Endothelial cell (in vitro differentiated cells): ENCODE measurements at regions not wholly inside any gene's neighbourhood (a gene's known extent, or its start where the extent isn't known, plus 50 kb on each side); places are given as distances from the start of the nearest gene placed in this dataset.

Experiments used
- DNase-seq: peaks from one replicate; pipeline ENCODE4 v3.0.0; 2021; ENCODE audit warnings: low spot score
- H3K27ac Mint-ChIP-seq: one replicate; pipeline ENCODE4 v1.8.0; 2021; ENCODE audit warnings: mixed read lengths, inconsistent platforms; ENCODE audit not compliant: unreplicated experiment
- H3K27me3 Mint-ChIP-seq: one replicate; pipeline ENCODE4 v1.8.0; 2021; ENCODE audit warnings: mild to moderate bottlenecking, moderate library complexity, mixed read lengths, inconsistent platforms; ENCODE audit not compliant: unreplicated experiment
- H3K36me3 Mint-ChIP-seq: one replicate; pipeline ENCODE4 v1.8.0; 2021; ENCODE audit warnings: mild to moderate bottlenecking, low read depth, mixed read lengths, inconsistent platforms; ENCODE audit not compliant: unreplicated experiment
- H3K4me1 Mint-ChIP-seq: one replicate; pipeline ENCODE4 v1.8.0; 2021; ENCODE audit warnings: mild to moderate bottlenecking, mixed read lengths, inconsistent platforms; ENCODE audit not compliant: unreplicated experiment
- H3K4me3 Mint-ChIP-seq: one replicate; pipeline ENCODE4 v1.8.0; 2021; ENCODE audit warnings: mild to moderate bottlenecking, mixed read lengths, inconsistent platforms; ENCODE audit not compliant: unreplicated experiment
- H3K9me3 Mint-ChIP-seq: one replicate; pipeline ENCODE4 v1.8.0; 2021; ENCODE audit warnings: mixed read lengths, inconsistent platforms; ENCODE audit not compliant: unreplicated experiment
- CTCF ChIP-seq: fragments of 200-600 bp; sonication (generic); IDR thresholded peaks from one replicate; pipeline ENCODE4 v1.5.0; 2021; ENCODE audit warnings: antibody characterized with exemption; ENCODE audit not compliant: unreplicated experiment

- no peak for DNase-seq
- peaks cover 2% of the 10 kb centered on the region for H3K27me3 Mint-ChIP-seq
- no peaks in the 10 kb centered on the region for H3K36me3 Mint-ChIP-seq
- H3K9me3 Mint-ChIP-seq = no peaks in the 10 kb centered on the region
- no peaks in the 10 kb centered on the region for H3K4me1 Mint-ChIP-seq
- H3K27ac Mint-ChIP-seq = no peak overlapping the region
- no peak for TF ChIP-seq CTCF
- no peak overlapping the region for H3K4me3 Mint-ChIP-seq
These were observed 86.3 kb upstream of the FSHR start for GRCh38 chr2:49240608-49241007.

- DNase-seq = no peak
These were observed 84.3 kb upstream of the FSHR start for GRCh38 chr2:49238604-49238960.

GRCh38 chr2:49237867-49238603 lies 83.7 kb upstream of the FSHR start:
- no peak for TF ChIP-seq CTCF
- Mint-ChIP-seq H3K27ac (no peak overlapping the region), H3K36me3 (no peaks in the 10 kb centered on the region), H3K4me1 (no peaks in the 10 kb centered on the region), H3K4me3 (no peak overlapping the region), H3K9me3 (no peaks in the 10 kb centered on the region), H3K27me3 (no peaks in the 10 kb centered on the region)
- DNase-seq = no peak

More at GRCh38 chr2:49238604-49238960, 84.3 kb upstream of the FSHR start:
- no peak for TF ChIP-seq CTCF
- Mint-ChIP-seq H3K36me3 (no peaks in the 10 kb centered on the region), H3K27me3 (peaks cover 2% of the 10 kb centered on the region), H3K4me1 (no peaks in the 10 kb centered on the region), H3K9me3 (no peaks in the 10 kb centered on the region), H3K27ac (no peak overlapping the region), H3K4me3 (no peak overlapping the region)

GRCh38 chr2:49236316-49236715 lies 82.0 kb upstream of the FSHR start:
- H3K4me1 Mint-ChIP-seq = no peaks in the 10 kb centered on the region
- H3K27ac Mint-ChIP-seq = no peak overlapping the region
- peaks cover 2% of the 10 kb centered on the region for H3K27me3 Mint-ChIP-seq
- no peaks in the 10 kb centered on the region for H3K36me3 Mint-ChIP-seq
- TF ChIP-seq CTCF = no peak
- DNase-seq = no peak
- no peaks in the 10 kb centered on the region for H3K9me3 Mint-ChIP-seq
- no peak overlapping the region for H3K4me3 Mint-ChIP-seq

- H3K4me1 Mint-ChIP-seq = no peaks in the 10 kb centered on the region
- H3K9me3 Mint-ChIP-seq = no peaks in the 10 kb centered on the region
- DNase-seq = no peak
- no peak overlapping the region for H3K4me3 Mint-ChIP-seq
- no peaks in the 10 kb centered on the region for H3K36me3 Mint-ChIP-seq
- no peak overlapping the region for H3K27ac Mint-ChIP-seq
- no peak for TF ChIP-seq CTCF
- no peaks in the 10 kb centered on the region for H3K27me3 Mint-ChIP-seq
These were observed 72.0 kb upstream of the FSHR start for GRCh38 chr2:49226360-49226759.
